Coronary artery (tissue), 2 donors: ENCODE measurements at regions not wholly inside any gene's neighbourhood (a gene's known extent, or its start where the extent isn't known, plus 50 kb on each side); places are given as distances from the start of the nearest gene placed in this dataset.

Source experiments
- DNase-seq: peaks from one replicate; pipeline ENCODE4 v3.0.0-alpha.2; 2017; ENCODE audit warnings: low spot score
- H3K27ac ChIP-seq, 2 donors: fragments of 200-600 bp; sonication (generic); one replicate each; pipeline ENCODE4 v1.5.1; 2016 to 2019
- H3K4me3 ChIP-seq: fragments of 200-600 bp; sonication (generic); 2 replicates; pipeline ENCODE4 v1.5.1; 2016; ENCODE audit warnings: mild to moderate bottlenecking, moderate library complexity
- TF ChIP-seq, protein P1 (sequence below): fragments of 200-600 bp; sonication (generic); IDR thresholded peaks from one replicate; pipeline ENCODE4 v1.5.1; 2019; ENCODE audit warnings: antibody characterized with exemption

DNA sequence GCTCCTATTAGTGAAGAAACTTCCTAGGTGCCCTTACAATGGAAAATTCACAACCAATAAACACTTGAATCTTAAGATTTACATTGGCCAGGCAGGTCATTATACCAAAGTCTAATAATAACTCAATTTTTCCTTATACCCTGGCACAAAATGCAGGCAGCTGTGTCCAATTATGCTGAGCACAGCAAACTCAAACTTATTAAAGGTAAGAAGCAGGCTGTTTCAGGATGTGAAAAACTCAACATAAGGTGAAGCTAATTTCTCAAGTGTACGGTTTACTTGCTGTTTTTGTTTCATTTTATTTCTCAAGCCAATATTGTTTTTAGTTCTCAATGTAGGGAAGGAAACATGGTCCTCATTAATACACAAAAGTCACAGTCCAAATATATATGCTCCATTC is 405.1 kb downstream of the KCTD16 start:
- Histone ChIP-seq H3K4me3 (no peak overlapping the region), H3K27ac (no peak overlapping the region)
- TF ChIP-seq, protein P1, sequence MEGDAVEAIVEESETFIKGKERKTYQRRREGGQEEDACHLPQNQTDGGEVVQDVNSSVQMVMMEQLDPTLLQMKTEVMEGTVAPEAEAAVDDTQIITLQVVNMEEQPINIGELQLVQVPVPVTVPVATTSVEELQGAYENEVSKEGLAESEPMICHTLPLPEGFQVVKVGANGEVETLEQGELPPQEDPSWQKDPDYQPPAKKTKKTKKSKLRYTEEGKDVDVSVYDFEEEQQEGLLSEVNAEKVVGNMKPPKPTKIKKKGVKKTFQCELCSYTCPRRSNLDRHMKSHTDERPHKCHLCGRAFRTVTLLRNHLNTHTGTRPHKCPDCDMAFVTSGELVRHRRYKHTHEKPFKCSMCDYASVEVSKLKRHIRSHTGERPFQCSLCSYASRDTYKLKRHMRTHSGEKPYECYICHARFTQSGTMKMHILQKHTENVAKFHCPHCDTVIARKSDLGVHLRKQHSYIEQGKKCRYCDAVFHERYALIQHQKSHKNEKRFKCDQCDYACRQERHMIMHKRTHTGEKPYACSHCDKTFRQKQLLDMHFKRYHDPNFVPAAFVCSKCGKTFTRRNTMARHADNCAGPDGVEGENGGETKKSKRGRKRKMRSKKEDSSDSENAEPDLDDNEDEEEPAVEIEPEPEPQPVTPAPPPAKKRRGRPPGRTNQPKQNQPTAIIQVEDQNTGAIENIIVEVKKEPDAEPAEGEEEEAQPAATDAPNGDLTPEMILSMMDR: no peak
- no peak for DNase-seq

DNA sequence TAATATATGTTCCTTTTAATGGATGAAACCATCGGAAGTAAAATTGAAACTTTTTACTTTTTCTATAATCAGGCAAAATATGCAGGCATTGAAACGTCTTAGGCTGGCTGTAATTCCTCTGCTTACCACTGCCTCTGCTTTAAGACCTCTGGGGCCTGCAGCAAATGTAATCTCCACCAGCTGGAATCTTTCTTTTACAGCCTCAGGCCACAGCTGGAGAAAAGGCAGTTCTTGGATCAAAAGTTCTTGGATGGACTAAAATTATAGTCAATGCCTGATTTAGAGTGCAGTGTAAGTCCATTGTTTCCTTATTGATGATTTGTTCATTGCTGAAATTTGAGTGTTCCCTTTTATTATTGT is 396.7 kb downstream of the KCTD16 start:
- Histone ChIP-seq H3K27ac (no peak overlapping the region), H3K4me3 (no peak overlapping the region)
- DNase-seq: no peak
- TF ChIP-seq, protein P1: no peak

DNA sequence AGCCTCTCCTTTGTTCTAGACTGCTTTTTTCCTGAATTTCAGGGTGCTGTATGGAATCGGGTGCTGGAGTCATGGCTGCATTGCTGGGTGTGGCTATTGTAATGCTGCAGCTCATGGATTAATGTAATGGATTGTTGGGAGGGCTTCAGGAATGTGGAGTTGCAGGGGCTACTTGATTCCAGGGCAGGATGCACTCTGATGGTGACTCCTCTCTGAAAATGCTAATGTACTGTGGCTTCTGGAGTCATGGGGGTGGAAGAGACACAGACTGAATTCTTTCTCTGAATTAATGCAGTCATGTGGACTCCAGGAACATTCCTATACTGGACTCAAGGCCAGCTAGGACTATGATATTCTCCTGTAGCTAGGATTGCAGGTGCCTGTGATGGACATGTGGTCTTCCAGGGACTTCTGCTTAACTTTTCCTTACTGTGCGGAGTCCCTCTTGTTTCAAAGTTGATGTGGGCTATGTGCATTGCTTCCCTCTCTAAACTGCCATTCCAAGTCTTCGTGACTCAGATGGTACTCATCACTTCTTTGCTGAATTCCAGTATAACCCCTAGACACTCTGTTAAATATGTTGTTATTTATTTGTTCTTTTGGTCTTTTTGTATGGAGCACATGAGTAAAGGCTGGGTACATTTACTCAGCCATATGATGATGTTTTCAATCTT is 396.2 kb downstream of the KCTD16 start:
- Histone ChIP-seq H3K4me3 (no peak overlapping the region), H3K27ac (no peak overlapping the region)
- no peak for DNase-seq
- TF ChIP-seq, protein P1: no peak

DNA sequence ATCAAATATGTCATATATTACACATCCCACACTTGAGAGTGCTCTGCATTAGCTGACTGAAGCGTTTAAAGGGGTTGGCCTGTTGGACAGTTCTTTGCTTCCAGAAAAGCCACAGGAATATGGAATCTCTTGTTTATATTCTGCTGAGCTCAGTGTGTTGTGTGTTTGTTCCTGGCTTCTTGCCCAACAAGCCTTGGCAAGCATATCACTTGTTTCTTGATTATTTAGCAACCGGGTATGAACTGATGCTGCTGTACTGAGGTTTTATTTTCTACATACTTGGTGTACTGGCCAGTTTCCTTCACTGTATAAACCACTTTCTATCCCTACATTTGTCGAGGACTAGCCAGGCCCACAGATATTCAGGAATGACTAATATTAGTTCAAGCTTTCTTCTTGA is 378.9 kb downstream of the KCTD16 start:
- Histone ChIP-seq H3K4me3 (no peak overlapping the region), H3K27ac (no peak overlapping the region)
- no peak for DNase-seq
- TF ChIP-seq, protein P1: no peak

DNA sequence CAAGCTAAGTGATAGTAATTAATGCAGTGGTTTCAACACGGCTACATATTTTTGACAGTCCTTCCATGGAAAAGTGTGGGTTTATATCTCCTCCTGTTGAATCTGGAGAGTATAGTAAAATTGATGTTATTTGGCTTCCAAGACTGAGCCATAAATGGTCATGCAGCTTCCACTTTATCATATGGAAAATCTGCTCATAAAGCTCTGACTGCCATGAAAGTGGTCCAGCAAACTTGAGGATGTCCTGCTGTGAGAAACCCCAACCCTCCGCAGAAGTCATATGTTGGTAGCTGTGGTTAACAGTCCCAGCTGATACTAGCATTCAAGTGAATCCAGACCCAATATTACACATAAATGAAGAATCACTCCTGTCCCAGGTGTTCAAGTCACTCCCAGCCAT is 378.3 kb downstream of the KCTD16 start:
- Histone ChIP-seq H3K27ac (no peak overlapping the region), H3K4me3 (no peak overlapping the region)
- TF ChIP-seq, protein P1: no peak
- no peak for DNase-seq

DNA sequence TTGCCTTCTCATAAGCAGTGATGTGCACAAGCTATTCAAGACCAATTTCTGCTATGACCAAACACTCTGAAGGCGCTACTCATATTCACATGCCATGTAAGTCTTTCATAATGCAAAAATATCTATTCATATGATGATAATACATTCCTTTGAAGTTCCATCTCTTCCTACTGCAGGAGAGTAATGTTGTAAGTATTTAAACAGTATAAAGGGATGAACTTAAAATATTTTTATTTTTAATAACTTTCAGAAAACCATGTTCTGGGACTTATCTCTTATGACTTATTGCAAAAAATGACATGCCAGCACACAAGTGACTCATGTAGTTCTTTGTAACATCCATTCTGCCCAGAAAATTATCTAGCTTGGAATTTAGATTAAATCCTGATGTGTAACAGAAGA is 376.4 kb downstream of the KCTD16 start:
- TF ChIP-seq, protein P1: no peak
- Histone ChIP-seq H3K27ac (no peak overlapping the region), H3K4me3 (no peak overlapping the region)
- DNase-seq: no peak

DNA sequence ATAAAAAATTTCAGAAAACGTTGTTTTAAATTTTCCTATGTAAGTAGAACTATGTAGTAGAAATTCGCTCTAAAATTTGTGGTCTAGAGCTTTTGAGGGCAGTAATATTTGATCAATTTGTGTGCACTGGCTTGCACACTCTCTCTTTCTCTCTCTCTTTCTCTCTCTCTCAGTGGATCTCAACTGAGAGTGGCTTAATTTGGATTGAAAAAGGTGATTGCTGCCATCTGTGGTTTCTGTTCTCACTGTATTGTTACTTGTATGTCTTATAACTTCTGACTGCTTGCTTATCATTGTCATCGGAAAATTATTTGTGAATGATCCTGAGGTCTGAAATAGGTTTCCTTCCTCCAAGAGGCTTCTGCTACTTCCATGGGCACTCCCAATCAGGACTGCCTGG is 368.2 kb downstream of the KCTD16 start:
- no peak overlapping the region for H3K27ac ChIP-seq
- no peak overlapping the region for H3K4me3 ChIP-seq
- TF ChIP-seq, protein P1: no peak
- DNase-seq: no peak
